Posterior vena cava (tissue), 2 donors: ENCODE measurements at regions not wholly inside any gene's neighbourhood (a gene's known extent, or its start where the extent isn't known, plus 50 kb on each side); places are given as distances from the start of the nearest gene placed in this dataset.

Experiments
- DNase-seq: peaks from one replicate; pipeline ENCODE4 v3.0.0-alpha.2; 2020; ENCODE audit warnings: low spot score
- intact Hi-C, 2 donors: fragments of 100-400 bp; cut with DNase I; formaldehyde crosslinking; loops; one replicate each; pipeline versions ENCODE4 v1.14.1 to v1.14.2; 2022 to 2023
- donor health status: DM: yes; HTN: yes; CAD: no.
- donor health status: DM: yes; HTN: yes; CAD: no.

DNA sequence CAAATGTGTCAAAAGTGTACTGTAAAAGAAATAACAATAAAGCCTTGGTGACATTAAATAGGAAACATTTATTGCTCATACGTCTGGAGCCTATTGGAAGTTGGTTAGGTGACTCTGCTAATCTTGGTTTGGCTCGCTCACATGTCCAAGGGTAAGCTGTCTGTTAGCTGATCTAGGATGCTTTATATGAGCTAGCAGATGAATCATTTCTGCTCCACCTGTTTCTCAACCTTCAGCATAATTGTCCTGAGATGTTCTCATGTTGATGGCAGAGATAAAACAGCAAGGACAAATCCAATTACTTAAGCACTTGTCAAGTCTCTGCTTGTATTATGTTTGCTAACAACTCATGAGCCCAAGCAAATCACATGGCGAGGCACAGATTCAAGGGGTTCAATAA is 56.0 kb upstream of the CD53 start:
- intact Hi-C loops, result no loop called here
- no peak for DNase-seq

DNA sequence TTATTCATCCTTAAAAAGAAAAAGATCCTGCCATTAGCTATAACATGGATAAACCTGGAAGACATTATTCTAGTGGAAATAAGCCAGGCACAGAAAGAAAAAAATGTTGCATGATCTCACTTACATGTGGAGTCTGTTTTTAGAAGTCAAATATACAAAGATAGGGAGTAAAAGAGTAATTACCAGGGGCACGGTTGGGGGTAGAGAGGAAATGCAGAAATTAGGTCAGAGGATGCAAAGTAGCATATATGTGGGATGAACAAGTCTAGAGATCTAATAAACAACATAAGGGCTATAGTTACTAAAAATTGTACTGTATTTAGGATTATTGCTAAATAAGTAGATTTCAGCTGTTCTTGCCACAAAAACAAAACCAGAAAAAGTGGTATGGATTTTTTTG is 61.4 kb upstream of the CD53 start:
- no peak for DNase-seq
- intact Hi-C loops, result no loop called here

DNA sequence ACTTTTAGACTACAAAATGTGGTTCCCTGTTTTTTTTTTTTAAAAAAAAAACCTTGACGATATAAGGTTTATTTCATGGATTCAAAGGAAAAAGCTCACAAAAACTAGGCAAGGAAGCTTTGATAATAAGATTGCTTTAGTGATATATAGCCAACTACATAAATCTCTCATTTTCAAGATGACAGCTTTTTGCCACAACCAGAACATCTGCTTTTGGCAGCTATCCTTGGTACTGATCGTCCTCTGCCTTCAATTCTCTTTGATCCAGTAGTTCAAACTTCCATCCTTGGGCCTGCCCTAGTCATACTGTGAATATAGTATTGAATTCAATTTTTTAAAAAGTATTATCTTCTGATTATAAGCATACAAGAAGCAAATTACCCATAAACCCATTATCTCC is 72.9 kb upstream of the CD53 start:
- intact Hi-C loops, result no loop called here
- DNase-seq, result no peak

DNA sequence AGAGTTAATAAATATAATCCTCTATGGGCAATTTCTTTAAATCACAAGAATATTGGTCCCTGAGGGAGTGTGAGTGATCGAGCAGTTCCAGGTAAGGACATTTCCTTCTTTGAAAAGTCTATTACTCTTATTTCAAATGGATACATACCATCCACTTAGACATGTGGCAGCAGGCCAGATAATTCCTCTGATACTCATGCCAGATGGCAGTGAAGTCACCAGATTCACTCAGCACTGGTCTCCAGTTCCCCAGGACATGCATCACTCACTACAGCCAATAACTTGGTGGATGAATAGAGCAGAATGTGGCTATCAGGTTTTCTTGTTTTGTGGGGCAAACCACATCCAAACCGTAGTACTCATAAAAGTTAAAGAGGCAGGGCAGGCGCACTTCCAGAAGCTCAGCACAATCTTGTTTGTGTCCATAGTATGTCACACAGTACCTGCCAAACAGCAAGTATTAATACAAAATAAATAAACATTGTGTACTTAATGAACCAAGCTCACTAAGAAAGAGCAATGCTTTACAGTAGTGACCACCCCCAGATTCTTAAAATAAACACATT is 74.2 kb upstream of the CD53 start:
- DNase-seq, result no peak
- intact Hi-C loops, result no loop called here

DNA sequence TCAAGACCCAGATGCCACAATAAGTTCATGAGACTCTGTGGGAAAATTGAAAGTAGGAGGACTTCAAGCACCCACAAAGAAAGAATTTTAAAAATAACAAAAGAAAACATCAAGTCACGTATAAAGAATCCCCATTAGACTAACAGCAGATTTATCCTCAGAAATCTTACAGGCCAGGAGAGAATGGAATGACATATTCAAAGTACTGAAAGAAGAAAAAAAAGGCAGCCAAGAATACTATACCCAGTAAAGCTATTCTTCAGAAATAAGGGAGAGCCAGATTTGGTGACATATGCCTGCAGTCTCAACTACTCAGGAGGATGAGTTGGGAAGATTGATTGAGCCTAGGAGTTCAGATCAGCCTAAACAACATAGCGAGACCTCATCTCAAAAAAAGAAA is 84.3 kb upstream of the CD53 start:
- DNase-seq, result no peak
- intact Hi-C loops, result loop anchor here in 1 of 2 donors (10.0 kb wide), 1 partner anchor 174 kb away; no protein-coding TSS in a partner anchor

DNA sequence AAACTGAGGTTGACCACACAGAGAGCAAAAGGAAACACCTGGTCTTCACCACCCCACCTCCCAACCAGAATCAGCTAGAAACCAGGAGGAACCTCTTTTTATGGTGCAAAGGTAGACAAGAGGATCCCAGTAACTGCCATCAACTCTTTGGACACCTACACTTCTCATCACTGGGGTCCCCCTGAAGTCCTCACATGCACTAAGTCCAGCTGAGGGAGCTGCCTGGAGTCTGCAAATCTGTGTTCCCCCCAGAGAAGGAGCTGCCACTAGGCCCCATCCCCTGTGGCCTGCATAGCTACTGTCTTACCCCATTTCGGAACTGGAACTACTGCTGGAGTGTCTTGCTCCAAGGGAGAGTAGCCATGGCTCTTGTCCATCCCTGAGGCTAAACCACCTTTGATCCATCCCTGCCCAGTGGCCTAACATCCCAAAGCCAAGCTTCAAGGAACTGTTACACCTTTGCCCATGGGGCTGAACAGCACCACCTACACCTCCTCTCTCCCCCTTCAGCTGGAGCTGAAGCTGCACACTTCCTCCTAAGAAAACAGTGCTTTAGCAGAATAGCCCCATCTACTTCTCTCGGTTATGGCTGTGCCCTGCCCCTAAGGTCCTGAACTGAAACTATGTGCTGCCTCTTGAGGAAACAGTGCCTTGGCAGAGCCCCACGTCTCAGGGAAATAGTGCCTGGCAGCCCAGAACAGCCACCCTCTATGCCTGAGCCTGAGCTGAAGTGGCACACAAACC is 85.4 kb upstream of the CD53 start:
- intact Hi-C loops, result loop anchor here in 1 of 2 donors (10.0 kb wide), 1 partner anchor 173 kb away; no protein-coding TSS in a partner anchor

DNA sequence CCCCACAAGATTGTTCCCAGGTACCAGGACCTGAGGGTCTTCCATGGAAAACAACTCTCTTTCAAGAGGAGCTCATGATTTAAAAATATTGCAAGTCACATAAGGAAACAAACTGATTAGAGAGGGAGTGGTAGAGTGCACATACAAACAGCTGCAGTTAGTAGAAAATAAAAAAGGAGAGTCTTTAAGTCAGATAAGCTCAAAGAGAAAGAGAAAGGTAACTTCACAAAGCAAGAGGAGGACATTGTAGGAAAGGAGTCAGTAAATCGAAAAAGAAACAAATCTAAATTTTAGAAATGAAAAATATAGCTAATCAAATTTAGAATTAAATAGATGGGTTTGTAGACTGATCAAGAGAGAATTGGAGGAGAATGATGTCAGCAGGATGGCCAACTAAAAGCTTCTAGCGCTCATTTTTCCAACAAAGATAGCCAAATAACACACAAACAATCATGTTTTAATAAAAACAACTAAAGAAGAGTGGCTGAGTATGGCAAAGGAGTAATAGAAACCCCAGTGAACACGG is 86.1 kb upstream of the CD53 start:
- intact Hi-C loops, result loop anchor here in 1 of 2 donors (10.0 kb wide), 1 partner anchor 172 kb away; no protein-coding TSS in a partner anchor
- DNase-seq, result no peak

More for the DNA sequence above, 85.4 kb upstream of the CD53 start:
- no peak for DNase-seq

DNA sequence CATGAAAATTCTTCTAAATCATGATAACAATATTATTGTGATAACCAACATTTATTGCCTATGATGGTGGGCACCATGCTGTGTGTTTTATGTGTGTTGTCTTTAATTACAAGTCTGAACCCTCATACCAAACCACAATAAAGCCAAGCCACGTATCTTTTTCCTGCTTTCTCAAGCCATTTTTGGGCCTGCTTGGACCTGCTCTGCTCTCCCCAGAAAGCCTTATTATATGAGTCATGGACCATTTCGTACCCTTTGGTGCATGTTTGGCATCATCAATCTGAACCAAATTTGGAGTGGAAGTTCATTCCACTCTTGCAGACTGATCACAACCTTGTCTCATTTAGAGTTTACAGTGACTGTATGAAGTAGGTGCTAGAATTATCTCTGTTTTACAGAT is 87.3 kb upstream of the CD53 start:
- intact Hi-C loops, result loop anchor here in 1 of 2 donors (10.0 kb wide), 1 partner anchor 171 kb away; no protein-coding TSS in a partner anchor
- DNase-seq, result no peak

DNA sequence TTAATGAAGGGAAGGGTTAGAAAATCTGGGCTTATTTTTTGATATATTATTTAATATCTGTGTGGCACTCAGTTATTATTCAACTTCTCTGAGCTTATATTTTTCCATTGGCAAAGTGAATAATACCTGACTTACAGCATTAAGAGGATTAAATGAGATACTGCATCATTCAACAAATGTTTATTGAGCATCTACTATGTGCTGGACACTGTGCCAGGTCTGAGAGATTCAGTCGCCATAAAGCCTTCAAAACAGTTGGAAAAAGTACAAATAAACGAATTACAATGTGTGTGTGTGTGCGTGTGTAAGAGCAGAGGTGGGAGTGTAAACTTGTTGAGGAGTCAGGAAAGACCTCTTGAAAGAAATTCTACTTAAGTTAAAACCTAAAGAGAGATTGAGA is 87.9 kb upstream of the CD53 start:
- no peak for DNase-seq
- intact Hi-C loops, result loop anchor here in 1 of 2 donors (10.0 kb wide), 1 partner anchor 170 kb away; no protein-coding TSS in a partner anchor

DNA sequence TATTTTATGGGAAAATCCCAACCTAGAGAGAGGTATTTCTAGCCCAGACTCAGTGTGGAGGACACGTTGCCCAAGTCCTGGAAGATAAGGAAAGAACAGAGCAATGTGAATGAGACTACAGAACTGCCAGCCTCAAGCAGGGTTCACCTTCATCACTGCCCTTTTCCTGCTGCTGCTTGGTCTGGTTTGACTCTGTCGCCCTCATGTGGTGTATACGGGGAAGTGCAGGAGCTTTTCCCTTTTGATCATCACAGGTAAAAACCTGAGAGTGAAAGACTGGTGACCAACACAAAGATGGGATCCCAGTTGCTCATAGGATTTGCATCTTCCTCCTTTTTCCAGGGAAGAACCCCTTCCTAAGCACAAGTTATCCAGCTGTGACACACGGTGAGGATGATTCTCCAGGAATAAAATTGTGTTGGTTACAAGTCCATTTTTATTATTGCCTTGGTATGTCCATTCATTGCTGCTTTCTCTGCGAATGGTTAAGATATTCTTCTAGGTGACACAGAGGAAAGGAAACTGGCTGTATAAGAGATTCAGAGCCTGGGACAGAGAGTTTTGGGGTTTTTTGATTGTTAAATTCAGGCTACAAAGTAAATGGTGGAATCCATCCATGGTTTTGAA is 89.5 kb upstream of the CD53 start:
- no peak for DNase-seq
- intact Hi-C loops, result loop anchor here in 1 of 2 donors (10.0 kb wide), 1 partner anchor 169 kb away; no protein-coding TSS in a partner anchor

DNA sequence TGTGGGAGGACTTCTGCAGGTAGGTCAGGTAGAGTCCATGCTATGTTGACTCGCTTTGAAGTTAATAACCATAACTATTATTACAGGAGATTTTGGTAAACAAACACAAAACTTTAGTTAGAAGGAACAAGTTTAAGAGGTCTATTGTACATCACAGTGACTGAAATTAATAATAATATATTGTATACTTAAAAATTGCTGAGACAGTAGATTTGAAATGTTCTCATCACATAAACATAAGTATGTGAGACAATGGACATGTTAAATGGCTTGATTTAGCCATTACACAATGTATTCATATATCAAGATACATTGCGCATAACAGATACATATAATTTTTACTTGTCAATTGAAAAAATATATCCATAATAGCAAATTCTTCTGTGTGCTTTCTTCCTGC is 91.4 kb upstream of the CD53 start:
- intact Hi-C loops, result loop anchor here in 1 of 2 donors (10.0 kb wide), 1 partner anchor 167 kb away; no protein-coding TSS in a partner anchor
- no peak for DNase-seq

DNA sequence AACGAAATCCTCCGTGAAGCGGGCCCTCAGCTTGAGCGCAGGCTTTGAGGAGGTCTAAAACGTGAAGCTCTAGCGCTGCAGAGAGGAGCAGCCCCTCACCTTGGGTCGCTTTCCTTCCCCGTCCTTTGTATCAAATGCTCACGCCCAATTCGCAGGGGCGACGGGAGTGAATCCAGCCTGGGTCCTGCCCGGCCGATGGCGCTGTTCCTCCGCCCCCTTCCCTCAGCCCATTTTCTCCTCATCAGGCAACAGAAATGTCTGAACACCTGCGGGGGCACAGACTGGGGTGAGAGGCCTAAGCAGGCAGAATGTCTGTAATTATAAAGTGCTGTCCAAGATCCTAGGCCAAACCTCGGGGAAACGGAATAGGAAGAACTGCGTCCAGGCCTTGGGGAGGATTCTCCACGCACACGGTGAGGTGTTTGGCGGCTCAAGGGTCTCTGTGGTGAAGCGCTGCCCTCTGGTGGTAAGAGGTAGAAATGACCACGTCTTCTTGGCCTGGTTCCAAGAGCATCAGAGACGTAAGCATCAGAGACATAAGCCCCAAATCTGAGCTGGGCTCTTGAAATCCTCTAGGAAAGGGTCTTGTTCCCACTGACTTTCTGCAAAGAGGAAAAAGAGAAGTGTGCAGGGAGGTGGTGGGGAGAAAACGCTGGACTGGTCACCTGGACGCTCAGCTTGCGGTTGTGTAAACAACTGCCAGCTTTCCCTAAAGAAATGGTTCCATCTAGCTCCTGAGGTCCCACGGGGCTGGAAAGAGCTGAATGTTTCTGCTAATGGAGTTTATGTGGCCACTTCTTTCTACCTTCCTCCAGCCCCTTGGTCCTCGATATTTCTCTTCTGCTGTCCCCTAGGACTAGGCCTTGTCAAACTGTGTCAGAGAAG is 92.1 kb upstream of the CD53 start:
- DNase-seq, result no peak
- intact Hi-C loops, result loop anchor here in 1 of 2 donors (10.0 kb wide), 1 partner anchor 166 kb away; no protein-coding TSS in a partner anchor

DNA sequence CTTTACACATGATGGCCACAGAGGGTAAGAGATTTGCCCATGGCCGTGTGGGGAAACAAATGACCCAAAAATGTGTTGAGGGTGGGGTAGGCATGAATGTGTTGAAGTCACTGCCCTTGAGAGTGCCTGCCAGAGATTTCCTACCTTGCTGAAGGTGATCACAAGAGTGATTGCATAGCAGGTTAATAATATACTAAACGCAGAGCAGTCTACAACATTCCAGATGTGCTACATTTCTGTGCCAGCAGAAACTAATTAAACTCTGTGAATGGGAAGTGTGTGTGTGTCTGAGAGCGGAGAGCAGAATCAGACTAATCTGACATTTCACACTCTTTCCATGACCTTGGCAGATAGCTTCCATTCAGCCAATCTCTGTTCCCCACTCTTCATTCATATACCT is 93.3 kb upstream of the CD53 start:
- intact Hi-C loops, result loop anchor here in 1 of 2 donors (10.0 kb wide), 1 partner anchor 165 kb away; no protein-coding TSS in a partner anchor
- DNase-seq, result no peak

DNA sequence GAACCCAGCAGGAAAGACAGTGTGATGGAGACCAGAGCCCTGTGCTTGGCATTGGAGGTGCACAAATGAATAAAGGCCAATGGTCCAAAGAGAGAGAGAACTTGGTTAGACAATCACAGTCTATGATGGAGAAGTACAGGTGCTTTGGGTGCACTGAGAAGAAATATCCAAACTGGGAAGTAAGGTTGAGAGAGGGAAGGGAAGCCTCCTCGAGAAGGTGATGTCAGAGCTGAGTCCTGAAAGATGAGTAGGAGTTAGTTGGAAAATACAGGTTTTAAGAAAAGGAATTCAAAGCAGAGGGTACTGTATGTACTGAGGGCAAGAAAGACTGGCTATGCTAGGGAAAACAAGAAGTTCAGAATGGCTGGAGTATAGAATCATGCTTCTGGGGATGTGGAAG is 94.1 kb upstream of the CD53 start:
- DNase-seq, result no peak
- intact Hi-C loops, result no loop called here

DNA sequence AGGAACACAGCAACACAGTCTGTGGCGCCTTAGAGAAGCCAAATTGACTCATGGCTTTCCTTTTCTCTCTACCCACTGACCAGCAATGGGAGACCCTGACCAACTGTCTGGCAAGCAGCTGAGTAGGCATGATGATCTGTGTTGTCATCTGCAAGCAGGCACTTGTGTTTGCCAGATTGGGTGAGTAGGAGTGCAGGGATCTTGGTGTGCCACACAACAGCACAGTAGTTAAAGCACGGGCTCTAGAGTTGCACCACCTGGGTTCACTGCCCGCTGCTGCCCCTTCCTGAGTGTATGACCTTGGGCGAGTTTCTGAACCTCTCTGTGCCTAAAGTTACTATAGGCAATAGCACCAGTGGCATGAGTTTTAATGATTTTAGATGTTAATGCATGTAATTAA is 95.7 kb upstream of the CD53 start:
- intact Hi-C loops, result no loop called here
- DNase-seq, result no peak

DNA sequence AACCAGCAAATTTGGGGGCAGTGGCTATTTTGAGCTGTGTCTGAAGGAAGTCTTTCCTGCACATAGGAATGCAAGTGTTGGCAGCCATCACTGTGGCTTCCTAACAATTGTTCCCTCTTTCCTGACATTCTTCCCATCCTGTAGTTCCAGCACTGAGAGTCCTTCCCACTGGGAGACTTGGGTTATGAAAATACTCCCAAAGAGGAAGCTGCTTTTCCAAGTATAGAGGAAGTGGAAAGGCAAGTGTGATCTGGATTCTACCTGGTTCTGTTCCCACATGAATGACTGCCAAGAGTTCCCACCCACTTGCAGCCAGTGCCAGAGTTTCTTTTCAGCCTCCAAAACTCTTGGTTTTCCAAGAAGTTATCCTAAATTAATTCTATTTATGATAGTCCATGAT is 98.5 kb upstream of the CD53 start:
- intact Hi-C loops, result no loop called here
- no peak for DNase-seq

DNA sequence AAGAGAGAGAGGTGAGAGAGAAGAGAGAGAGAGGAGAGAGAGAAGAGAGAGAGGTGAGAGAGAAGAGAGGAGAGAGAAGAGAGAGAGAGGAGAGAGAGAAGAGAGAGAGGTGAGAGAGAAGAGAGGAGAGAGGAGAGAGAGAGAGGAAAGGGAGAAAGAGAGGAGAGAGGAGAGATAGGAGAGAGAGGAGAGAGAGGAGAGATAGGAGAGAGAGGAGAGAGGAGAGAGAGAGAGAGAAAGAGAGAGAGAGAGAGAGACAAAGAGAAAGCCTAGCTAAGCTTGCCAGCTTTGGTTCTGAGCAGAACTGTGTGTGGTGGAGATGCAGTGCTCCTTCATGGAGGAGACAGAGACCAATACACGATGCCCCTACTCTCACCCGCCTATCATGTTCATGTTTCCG is 99.1 kb upstream of the KCNA3 start:
- DNase-seq, result no peak
- intact Hi-C loops, result no loop called here

DNA sequence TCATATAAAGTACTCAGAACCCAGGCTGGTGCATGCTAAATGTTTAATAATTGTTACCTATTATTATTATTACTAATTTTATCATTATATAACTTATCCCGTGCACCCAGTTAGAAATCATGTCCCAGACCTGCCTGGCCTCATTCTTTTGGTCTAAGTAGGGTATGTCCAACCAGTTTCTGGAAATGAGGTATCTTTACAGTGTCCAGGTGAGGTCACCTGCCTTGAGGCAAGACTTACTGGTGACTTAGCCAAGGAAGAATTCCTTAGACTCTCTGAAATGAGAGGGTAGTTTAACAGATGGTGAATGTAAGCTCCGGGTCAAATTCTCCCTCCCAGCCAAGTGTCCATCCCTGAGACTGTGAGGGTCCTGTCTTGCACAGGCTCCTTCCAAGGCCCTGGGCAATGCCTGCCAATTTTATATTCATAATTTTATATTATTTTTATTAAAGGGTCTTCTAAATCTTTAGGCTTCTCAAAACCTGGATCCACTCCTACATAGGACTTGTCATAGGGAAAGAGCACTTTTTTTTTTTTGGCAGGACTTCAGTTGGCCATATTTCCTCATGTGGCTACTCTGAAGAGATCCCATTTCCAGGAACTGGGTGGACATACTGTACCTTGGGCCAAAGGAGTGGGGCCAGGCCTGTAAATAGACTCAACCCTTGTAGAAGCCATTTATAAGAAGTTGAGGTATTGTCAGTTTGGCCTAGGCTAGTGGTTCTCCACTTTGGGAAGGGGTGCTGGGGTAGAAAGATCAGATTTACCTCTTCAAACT is 96.7 kb upstream of the KCNA3 start:
- DNase-seq, result no peak
- intact Hi-C loops, result no loop called here
